Karpas-422 (cell line): ENCODE measurements at regions not wholly inside any gene's neighbourhood (a gene's known extent, or its start where the extent isn't known, plus 50 kb on each side); places are given as distances from the start of the nearest gene placed in this dataset.
"Not testable (repeated sequence)": the region's sequence is repeated elsewhere in the genome, so short reads cannot be mapped to it uniquely, and the experiment has no call there.

Experiments
- DNase-seq: peaks from one replicate; pipeline ENCODE4 v3.0.0-alpha.2; 2015
- H2AFZ ChIP-seq: fragments of 200-600 bp; sonication (generic); 2 replicates; pipeline ENCODE4 v1.6.1; 2014; ENCODE audit warnings: antibody characterized with exemption, low read length, mixed read lengths
- H3K27ac ChIP-seq: fragments of 200-600 bp; sonication (generic); 2 replicates; pipeline ENCODE4 v1.5.1; 2014; ENCODE audit warnings: mild to moderate bottlenecking, low read length, moderate library complexity
- H3K27me3 ChIP-seq: fragments of 200-600 bp; sonication (generic); 2 replicates; pipeline ENCODE4 v1.6.1; 2014; ENCODE audit warnings: low read length, mixed read lengths
- H3K36me3 ChIP-seq: fragments of 200-600 bp; sonication (generic); 2 replicates; pipeline ENCODE4 v1.6.1; 2014; ENCODE audit warnings: low read length, mixed read lengths; ENCODE audit not compliant: insufficient read depth
- H3K4me1 ChIP-seq: fragments of 200-600 bp; sonication (generic); 2 replicates; pipeline ENCODE4 v1.6.1; 2014; ENCODE audit warnings: mild to moderate bottlenecking, low read length, mixed read lengths
- H3K4me2 ChIP-seq: fragments of 200-600 bp; sonication (generic); 2 replicates; pipeline ENCODE4 v1.6.1; 2014; ENCODE audit warnings: low read length, low read depth, mild to moderate bottlenecking; ENCODE audit not compliant: poor library complexity, severe bottlenecking
- H3K4me3 ChIP-seq: fragments of 200-600 bp; sonication (generic); 2 replicates; pipeline ENCODE4 v1.5.1; 2014; ENCODE audit warnings: mild to moderate bottlenecking, antibody characterized with exemption, low read length, mixed read lengths
- H3K79me2 ChIP-seq: fragments of 200-600 bp; sonication (generic); 2 replicates; pipeline ENCODE4 v1.6.1; 2014; ENCODE audit warnings: mild to moderate bottlenecking, low read length, mixed read lengths
- H3K9ac ChIP-seq: fragments of 200-600 bp; sonication (generic); 2 replicates; pipeline ENCODE4 v1.6.0; 2014; ENCODE audit warnings: low read length
- H3K9me2 ChIP-seq: fragments of 200-600 bp; sonication (generic), shearing (Covaris generic); replicated peaks from 2 replicates; pipeline ENCODE4 v1.6.0; 2014; ENCODE audit warnings: mild to moderate bottlenecking, low read length, moderate library complexity; ENCODE audit not compliant: insufficient read depth
- H3K9me3 ChIP-seq: fragments of 300-700, 200-600 bp; sonication (generic); 2 replicates; pipeline ENCODE4 v1.6.1; 2014; ENCODE audit warnings: low read length, mixed read lengths
- H4K20me1 ChIP-seq: fragments of 200-600 bp; sonication (generic); 2 replicates; pipeline ENCODE4 v1.6.1; 2014; ENCODE audit warnings: mild to moderate bottlenecking, antibody characterized with exemption, low read length, low read depth; ENCODE audit not compliant: insufficient read depth

GRCh38 chr14:88967299-88967698, 142.8 kb downstream of the TTC8 start:
- H4K20me1 ChIP-seq: no peaks in the 10 kb centered on the region
- H3K27ac ChIP-seq: no peak overlapping the region
- H3K4me3 ChIP-seq: no peak overlapping the region
- no peak for DNase-seq
- H3K9me3 ChIP-seq: no peaks in the 10 kb centered on the region
- no peaks in the 10 kb centered on the region for H3K9me2 ChIP-seq
- H3K9ac ChIP-seq: no peak overlapping the region
- H3K27me3 ChIP-seq: no peaks in the 10 kb centered on the region
- H2AFZ ChIP-seq: no peak overlapping the region
- no peak overlapping the region for H3K4me2 ChIP-seq
- H3K79me2 ChIP-seq: no peaks in the 10 kb centered on the region
- H3K4me1 ChIP-seq: no peaks in the 10 kb centered on the region
- no peaks in the 10 kb centered on the region for H3K36me3 ChIP-seq

GRCh38 chr14:88975043-88975830, 150.8 kb downstream of the TTC8 start:
- no peak overlapping the region for H2AFZ ChIP-seq
- no peak overlapping the region for H3K4me3 ChIP-seq
- H3K27me3 ChIP-seq: no peaks in the 10 kb centered on the region
- H3K4me2 ChIP-seq: no peak overlapping the region
- no peaks in the 10 kb centered on the region for H3K79me2 ChIP-seq
- no peaks in the 10 kb centered on the region for H4K20me1 ChIP-seq
- H3K36me3 ChIP-seq: no peaks in the 10 kb centered on the region
- H3K27ac ChIP-seq: no peak overlapping the region
- H3K9me2 ChIP-seq: no peaks in the 10 kb centered on the region
- H3K9me3 ChIP-seq: no peaks in the 10 kb centered on the region
- DNase-seq: no peak
- H3K4me1 ChIP-seq: no peaks in the 10 kb centered on the region
- no peak overlapping the region for H3K9ac ChIP-seq

GRCh38 chr14:88975926-88976325, 151.5 kb downstream of the TTC8 start:
- DNase-seq: no peak
- H2AFZ ChIP-seq: no peak overlapping the region
- H3K4me1 ChIP-seq: no peaks in the 10 kb centered on the region
- H3K9ac ChIP-seq: no peak overlapping the region
- H3K27me3 ChIP-seq: no peaks in the 10 kb centered on the region
- no peaks in the 10 kb centered on the region for H4K20me1 ChIP-seq
- H3K79me2 ChIP-seq: no peaks in the 10 kb centered on the region
- no peak overlapping the region for H3K27ac ChIP-seq
- no peak overlapping the region for H3K4me3 ChIP-seq
- no peak overlapping the region for H3K4me2 ChIP-seq
- H3K36me3 ChIP-seq: no peaks in the 10 kb centered on the region
- no peaks in the 10 kb centered on the region for H3K9me2 ChIP-seq
- no peaks in the 10 kb centered on the region for H3K9me3 ChIP-seq

- H3K4me3 ChIP-seq, H3K79me2 ChIP-seq, H3K9me3 ChIP-seq: not testable (repeated sequence)
Measured at GRCh38 chr14:88980907-88981306, 156.5 kb downstream of the TTC8 start.

GRCh38 chr14:88981948-88982347, 157.5 kb downstream of the TTC8 start:
- Histone ChIP-seq H3K27ac (no peak overlapping the region), H3K27me3 (0 out of 2 replicates have a peak, but pooled peaks cover 4% of the 10 kb centered on the region), H2AFZ (no peak overlapping the region), H3K36me3 (no peaks in the 10 kb centered on the region), H3K4me1 (no peaks in the 10 kb centered on the region), H4K20me1 (no peaks in the 10 kb centered on the region), H3K9ac (no peak overlapping the region), H3K9me2 (no peaks in the 10 kb centered on the region), H3K4me3 (no peak overlapping the region), H3K9me3 (no peaks in the 10 kb centered on the region; the same call in 1 of the 2 replicates), H3K4me2 (no peak overlapping the region), H3K79me2 (no peaks in the 10 kb centered on the region)
- no peak for DNase-seq

More at GRCh38 chr14:88980907-88981306, 156.5 kb downstream of the TTC8 start:
- not testable (repeated sequence) for DNase-seq, H3K4me2 ChIP-seq, H3K4me1 ChIP-seq, H3K36me3 ChIP-seq, H3K9me2 ChIP-seq, H3K27me3 ChIP-seq, H2AFZ ChIP-seq, H3K27ac ChIP-seq, H3K9ac ChIP-seq, H4K20me1 ChIP-seq

- Histone ChIP-seq H3K4me1 (no peaks in the 10 kb centered on the region), H3K9me2 (no peaks in the 10 kb centered on the region; the same call in 1 of the 2 replicates), H2AFZ (no peak overlapping the region), H4K20me1 (no peaks in the 10 kb centered on the region), H3K9ac (no peak overlapping the region), H3K27me3 (0 out of 2 replicates have a peak, but pooled peaks cover 4% of the 10 kb centered on the region), H3K9me3 (no peaks in the 10 kb centered on the region; the same call in 1 of the 2 replicates), H3K4me2 (no peak overlapping the region), H3K27ac (no peak overlapping the region), H3K36me3 (no peaks in the 10 kb centered on the region), H3K4me3 (no peak overlapping the region), H3K79me2 (no peaks in the 10 kb centered on the region)
- no peak for DNase-seq
Measured at GRCh38 chr14:88983755-88984154, 159.3 kb downstream of the TTC8 start.

- Histone ChIP-seq H4K20me1 (no peaks in the 10 kb centered on the region), H3K27me3 (0 out of 2 replicates have a peak, but pooled peaks cover 4% of the 10 kb centered on the region), H3K4me1 (no peaks in the 10 kb centered on the region), H3K4me3 (no peak overlapping the region), H3K79me2 (no peaks in the 10 kb centered on the region), H3K27ac (no peak overlapping the region), H3K9ac (no peak overlapping the region), H3K9me2 (no peaks in the 10 kb centered on the region; the same call in 1 of the 2 replicates), H3K36me3 (no peaks in the 10 kb centered on the region), H3K9me3 (no peaks in the 10 kb centered on the region; the same call in 1 of the 2 replicates), H3K4me2 (no peak overlapping the region), H2AFZ (no peak overlapping the region)
- no peak for DNase-seq
Measured at GRCh38 chr14:88985654-88986053, 161.2 kb downstream of the TTC8 start.

- H3K9me3 ChIP-seq: no peaks in the 10 kb centered on the region; the same call in 1 of the 2 replicates
- H3K27me3 ChIP-seq: 0 out of 2 replicates have a peak, but pooled peaks cover 4% of the 10 kb centered on the region
- no peak overlapping the region for H3K4me2 ChIP-seq
- H3K79me2 ChIP-seq: no peaks in the 10 kb centered on the region
- H3K9me2 ChIP-seq: no peaks in the 10 kb centered on the region; the same call in 1 of the 2 replicates
- H3K36me3 ChIP-seq: no peaks in the 10 kb centered on the region
- H2AFZ ChIP-seq: no peak overlapping the region
- H3K4me3 ChIP-seq: no peak overlapping the region
- H3K4me1 ChIP-seq: no peaks in the 10 kb centered on the region
- no peak overlapping the region for H3K27ac ChIP-seq
- DNase-seq: no peak
- no peaks in the 10 kb centered on the region for H4K20me1 ChIP-seq
- no peak overlapping the region for H3K9ac ChIP-seq
Measured at GRCh38 chr14:88986146-88986841, 161.8 kb downstream of the TTC8 start.
